GM10248 (cell line): ENCODE measurements at regions not wholly inside any gene's neighbourhood (a gene's known extent, or its start where the extent isn't known, plus 50 kb on each side); places are given as distances from the start of the nearest gene placed in this dataset.

ENCODE experiments used
- CTCF ChIA-PET: fragments of 300-600 bp; sonication (Branson Sonifier 250); formaldehyde crosslinking; extraction: SDS; loops from one replicate; lab custom pipeline; 2021; ENCODE audit warnings: antibody characterized with exemption; lab: Yijun Ruan, JAX
- POLR2A ChIA-PET: fragments of 350-650 bp; sonication (Branson Sonifier 250); formaldehyde crosslinking; extraction: SDS; loops from one replicate; lab custom pipeline; 2020; ENCODE audit warnings: antibody characterized with exemption; lab: Yijun Ruan, JAX
- DNase-seq: peaks from one replicate; pipeline ENCODE4 v3.0.0; 2012; ENCODE audit errors: extremely low spot score
- CTCF ChIP-seq: IDR thresholded peaks from 2 replicates; pipeline ENCODE4 v1.5.1; 2012; ENCODE audit warnings: mild to moderate bottlenecking, low read depth; ENCODE audit errors: extremely low read depth, missing control alignments, control extremely low read depth

DNA sequence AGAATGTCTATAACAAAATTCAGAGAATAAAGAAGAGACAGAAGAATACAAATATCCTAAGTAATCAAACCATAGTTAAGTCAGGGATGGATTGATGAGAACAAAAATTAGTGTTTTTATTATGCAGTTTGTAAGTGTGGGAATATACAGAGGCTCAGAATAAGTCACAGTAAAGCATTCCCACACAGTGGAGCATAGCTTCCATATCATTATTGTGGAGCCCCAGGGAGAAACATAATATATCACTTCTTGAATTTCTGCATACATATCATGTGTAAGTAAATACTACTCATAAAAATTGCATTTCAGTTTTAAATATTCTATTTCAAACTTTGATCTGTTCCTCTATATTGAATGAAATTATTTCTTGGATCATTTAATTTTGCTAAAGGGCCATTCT lies 790.4 kb downstream of the PLA2G4A start:
- no peak for DNase-seq
- TF ChIP-seq CTCF, result no peak
- ChIA-PET POLR2A (no interaction called here), CTCF (no interaction called here)

GRCh38 chr1:187621951-187622350 lies 793.2 kb downstream of the PLA2G4A start:
- ChIA-PET CTCF (interaction anchor here (1.4 to 1.5 kb wide), 2 partner anchors 17 to 25 kb away, joined by 3 read pairs; no protein-coding TSS in a partner anchor), POLR2A (no interaction called here)
- DNase-seq, result no peak
- no peak for TF ChIP-seq CTCF

- POLR2A ChIA-PET, result no interaction called here
- no peak for DNase-seq
- CTCF ChIA-PET, result interaction anchor here (1.5 kb wide), 1 partner anchor 17 kb away, joined by 3 read pairs; no protein-coding TSS in a partner anchor
- no peak for TF ChIP-seq CTCF
Observed at GRCh38 chr1:187622545-187622944, 793.8 kb downstream of the PLA2G4A start.

DNA sequence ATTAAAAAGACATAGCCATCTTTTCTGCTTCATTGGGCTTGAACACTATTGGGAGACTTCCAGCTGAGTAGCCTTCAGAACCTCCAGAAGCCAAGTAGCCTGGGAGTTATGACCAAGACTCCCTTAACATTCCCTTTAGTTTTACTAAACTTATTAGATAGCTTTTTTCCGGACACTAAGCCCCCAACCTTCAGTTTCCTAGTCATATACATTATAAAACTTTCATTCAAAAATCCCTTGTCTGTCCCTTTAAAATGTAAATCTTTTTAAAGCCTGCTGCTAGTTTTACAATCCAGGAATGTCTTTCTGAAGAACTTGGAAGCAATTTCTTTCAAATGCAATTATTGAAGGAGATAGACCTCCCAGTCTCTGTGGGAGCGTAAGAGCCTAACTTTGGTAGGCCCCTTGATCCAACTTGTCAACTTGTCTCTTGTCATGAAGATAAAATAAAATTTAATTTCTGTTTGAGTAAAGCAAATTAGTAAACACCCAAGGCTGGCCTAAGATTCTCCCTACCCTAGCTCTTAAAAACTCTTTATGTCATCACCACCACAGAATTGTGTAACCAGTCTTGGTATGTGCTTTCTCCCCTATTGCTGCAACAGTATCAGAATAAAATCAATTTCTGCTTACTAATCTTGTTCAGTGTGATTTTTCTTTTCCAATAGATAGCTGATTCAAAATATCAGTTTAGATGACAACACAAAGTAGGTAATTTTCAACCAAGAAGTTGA lies 796.2 kb downstream of the PLA2G4A start:
- ChIA-PET POLR2A (no interaction called here), CTCF (no interaction called here)
- no peak for TF ChIP-seq CTCF
- no peak for DNase-seq

DNA sequence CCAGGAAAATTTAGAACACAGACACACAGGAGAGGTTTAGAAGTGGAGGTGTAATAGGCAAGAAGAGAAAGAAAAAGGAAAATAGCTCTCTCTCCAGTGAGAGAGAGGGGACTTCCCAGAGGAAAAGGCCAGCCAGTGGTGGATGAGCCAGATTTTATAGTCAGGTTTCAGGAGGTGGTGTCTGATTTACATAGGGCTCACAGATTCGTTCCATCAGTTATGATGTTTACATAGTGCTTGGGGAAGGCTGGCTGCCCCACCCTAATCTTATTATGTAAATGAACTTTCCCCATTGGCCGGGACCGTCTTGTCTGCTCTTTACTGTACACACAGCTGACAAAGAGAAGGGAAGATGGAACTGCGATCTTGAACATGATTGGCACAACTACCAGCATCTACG lies 797.3 kb downstream of the PLA2G4A start:
- no peak for TF ChIP-seq CTCF
- POLR2A ChIA-PET, result no interaction called here
- no peak for DNase-seq
- CTCF ChIA-PET, result interaction anchor here (1.1 kb wide), 1 partner anchor 8 kb away, joined by 3 read pairs; no protein-coding TSS in a partner anchor

DNA sequence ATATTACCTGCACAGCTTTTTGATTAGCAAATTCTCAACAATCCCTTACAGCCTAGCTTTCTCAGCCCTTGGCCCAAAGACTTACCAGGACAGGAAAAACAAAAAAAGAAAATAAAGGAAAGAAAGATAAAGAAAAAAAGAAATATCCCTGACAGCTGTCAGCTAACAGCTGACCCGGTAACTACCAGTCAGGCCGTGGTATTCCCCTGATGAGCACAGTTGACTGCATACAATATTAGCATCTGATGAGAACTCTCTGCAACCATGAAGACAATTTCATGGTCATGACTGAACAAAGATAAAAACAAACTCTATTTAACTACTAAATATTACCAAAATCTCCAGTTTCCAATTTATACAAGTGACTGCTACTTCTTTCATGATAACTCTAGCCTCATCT lies 798.8 kb downstream of the PLA2G4A start:
- ChIA-PET POLR2A (no interaction called here), CTCF (no interaction called here)
- TF ChIP-seq CTCF, result no peak
- DNase-seq, result no peak

DNA sequence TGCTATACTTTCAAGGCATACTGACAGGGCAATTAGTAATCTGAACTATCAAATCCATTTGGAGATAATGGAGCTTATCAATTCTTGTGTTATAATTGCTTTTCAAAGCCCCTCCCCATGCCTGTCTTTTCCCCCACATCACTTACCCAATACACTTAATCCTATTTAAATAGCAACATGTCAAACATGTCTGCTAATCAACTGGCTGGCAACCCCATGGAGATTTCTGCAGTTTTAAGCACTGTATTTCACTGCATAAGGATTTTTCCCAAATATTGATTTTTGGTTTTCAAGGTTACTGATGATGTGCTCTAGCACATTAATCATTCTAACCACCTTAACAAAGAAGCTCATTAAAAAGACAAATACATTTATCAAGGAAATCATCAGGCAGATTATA lies 800.3 kb downstream of the PLA2G4A start:
- ChIA-PET CTCF (no interaction called here), POLR2A (no interaction called here)
- TF ChIP-seq CTCF, result no peak
- DNase-seq, result no peak
